LNCAP (cell line): ENCODE measurements at regions not wholly inside any gene's neighbourhood (a gene's known extent, or its start where the extent isn't known, plus 50 kb on each side); places are given as distances from the start of the nearest gene placed in this dataset.

Experiments used
- TF ChIP-seq, protein P1 (sequence below): fragments of 450-650 bp; IDR thresholded peaks from 2 replicates; pipeline ENCODE4 v1.5.1; 2017; ENCODE audit warnings: mild to moderate bottlenecking

DNA sequence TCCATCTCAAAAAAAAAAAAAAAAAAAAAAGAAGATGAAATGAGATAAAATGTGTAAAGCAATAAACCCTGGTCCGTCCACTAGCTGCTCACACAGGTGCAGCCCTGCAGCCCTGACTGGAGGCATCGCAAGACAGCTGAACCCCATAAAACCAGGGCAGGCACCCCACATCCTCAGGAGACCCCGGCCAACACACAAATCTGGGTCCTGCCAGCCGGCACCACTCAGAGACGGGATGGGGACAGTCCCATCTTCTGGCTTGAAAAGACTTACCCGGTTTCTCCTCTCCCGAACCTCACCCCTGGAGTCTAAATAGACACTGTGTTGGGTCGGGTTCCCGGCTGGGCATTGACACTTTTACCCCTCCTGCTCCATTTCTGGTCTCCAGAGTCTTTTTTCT, 52.7 kb upstream of the TNRC6C start:
- TF ChIP-seq, protein P1, sequence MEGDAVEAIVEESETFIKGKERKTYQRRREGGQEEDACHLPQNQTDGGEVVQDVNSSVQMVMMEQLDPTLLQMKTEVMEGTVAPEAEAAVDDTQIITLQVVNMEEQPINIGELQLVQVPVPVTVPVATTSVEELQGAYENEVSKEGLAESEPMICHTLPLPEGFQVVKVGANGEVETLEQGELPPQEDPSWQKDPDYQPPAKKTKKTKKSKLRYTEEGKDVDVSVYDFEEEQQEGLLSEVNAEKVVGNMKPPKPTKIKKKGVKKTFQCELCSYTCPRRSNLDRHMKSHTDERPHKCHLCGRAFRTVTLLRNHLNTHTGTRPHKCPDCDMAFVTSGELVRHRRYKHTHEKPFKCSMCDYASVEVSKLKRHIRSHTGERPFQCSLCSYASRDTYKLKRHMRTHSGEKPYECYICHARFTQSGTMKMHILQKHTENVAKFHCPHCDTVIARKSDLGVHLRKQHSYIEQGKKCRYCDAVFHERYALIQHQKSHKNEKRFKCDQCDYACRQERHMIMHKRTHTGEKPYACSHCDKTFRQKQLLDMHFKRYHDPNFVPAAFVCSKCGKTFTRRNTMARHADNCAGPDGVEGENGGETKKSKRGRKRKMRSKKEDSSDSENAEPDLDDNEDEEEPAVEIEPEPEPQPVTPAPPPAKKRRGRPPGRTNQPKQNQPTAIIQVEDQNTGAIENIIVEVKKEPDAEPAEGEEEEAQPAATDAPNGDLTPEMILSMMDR: no peak

DNA sequence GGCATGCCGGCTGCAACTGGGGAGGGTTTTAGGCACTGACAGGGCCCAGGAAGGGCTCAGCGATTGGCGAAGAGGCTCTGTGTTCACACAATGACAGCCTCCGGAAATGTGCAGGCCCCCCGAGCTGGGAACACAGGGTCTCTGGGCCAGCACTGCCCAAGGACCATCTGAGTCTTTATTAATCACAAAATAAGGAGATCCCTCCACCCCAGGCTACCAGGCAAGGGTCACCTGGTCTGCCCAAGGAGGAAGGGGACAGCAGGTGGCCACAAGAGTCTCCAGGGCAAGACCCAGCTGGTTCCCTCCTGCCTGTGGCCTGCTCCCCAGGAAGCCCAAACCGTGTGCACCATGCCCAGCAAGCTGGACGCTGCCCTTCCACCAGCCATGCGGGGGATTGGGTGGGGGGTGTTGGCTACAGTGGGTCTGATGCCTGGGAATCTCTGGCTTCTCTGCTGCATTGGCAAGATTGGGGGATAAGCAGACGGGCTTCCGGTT, 52.1 kb upstream of the TNRC6C start:
- TF ChIP-seq, protein P1: no peak

DNA sequence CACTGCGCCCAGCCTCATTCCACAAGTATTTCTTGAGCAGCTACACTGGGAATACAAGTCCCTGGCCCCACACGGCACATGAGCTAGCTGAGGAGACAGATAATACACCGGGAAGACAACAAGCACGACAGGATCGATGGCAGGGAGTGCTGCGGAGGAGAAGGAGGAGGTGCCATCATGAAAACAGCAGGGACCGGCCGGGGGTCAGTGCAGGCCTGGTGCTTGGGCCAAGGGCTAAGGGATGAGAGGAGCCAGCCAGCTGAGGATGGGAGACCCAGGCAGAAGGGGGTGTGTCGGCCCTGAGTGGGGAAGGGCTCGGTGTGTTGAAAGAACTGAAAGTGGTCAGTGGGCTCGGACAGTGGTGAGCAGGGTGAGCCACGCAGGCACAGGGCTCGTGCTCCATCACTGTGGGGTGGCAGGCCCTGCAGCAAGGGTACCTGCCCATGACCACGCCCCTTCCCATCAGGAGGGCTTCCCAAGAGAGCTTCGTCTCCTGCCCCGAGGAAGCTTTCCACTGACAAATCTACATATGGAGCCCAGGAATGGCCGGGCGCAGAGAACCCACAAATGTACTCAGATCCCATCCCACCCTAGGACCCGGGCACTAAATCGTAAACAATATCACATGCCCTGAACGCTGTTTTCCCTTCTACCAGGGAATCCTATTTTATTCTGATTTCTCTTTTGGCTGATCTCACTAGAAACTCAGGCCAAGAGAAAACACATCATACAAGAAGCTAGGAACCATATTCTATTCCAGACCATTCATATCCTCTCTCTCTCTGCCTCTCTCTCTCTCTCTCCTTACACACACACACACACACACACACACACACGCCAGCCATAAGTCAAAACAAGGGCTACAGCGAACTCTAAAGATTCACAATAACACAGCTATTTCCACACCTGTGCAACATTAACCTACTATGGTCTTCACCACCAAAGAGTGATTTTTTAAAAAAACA, 50.7 kb upstream of the TNRC6C start:
- TF ChIP-seq, protein P1: no peak

DNA sequence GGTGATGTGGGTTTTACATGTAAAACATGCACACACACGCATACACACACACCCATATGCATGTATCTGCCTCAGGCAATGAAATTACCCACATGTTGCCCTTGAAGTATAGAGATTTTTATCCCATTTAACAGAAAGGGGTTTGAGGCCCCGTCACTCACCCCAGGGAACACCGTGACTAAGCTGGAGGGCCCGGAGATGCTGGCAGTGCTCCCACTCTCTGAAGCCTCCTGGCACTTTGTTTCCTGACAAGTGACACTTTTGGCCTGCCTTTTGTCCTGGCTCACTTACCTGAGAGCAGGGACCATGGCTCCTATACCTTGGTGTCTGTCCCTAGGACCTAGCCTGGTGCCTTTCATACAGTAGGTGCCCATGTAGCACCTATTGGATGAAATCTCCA, 50.0 kb upstream of the TNRC6C start:
- TF ChIP-seq, protein P1: no peak
